AG09319 (cell line): ENCODE measurements at regions not wholly inside any gene's neighbourhood (a gene's known extent, or its start where the extent isn't known, plus 50 kb on each side); places are given as distances from the start of the nearest gene placed in this dataset.
A peak's percentile ranks its signal among the peaks of the same experiment; 100 is the strongest.

ENCODE experiments used
- DNase-seq: peaks from one replicate; pipeline ENCODE4 v3.0.0-alpha.2; 2010; ENCODE audit warnings: low read depth; ENCODE audit errors: extremely low read depth
- TF ChIP-seq, protein P1 (sequence below): IDR thresholded peaks from 2 replicates; pipeline ENCODE4 v1.5.1; 2011; ENCODE audit warnings: low read depth, mild to moderate bottlenecking, inconsistent platforms, low read length, moderate library complexity

DNA sequence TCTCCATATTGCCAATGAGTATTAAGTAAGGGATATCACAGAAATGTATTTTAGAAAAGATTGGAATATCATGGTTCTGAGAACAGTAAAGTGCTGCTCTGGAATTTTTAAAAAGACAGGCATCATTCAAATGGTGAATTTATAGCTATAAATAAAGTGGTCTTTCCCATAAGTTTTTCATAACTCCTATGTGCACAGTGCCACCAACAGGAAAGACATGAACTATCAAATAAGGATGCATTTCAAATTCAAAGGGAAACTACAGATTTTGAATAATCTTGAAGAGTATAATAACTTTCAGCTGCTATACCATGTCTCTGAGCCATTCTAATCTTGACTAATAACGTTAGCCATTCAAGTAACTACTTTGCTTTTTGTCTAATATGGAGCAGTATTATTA is 456.8 kb upstream of the GJE1 start:
- DNase-seq: no peak
- TF ChIP-seq, protein P1, sequence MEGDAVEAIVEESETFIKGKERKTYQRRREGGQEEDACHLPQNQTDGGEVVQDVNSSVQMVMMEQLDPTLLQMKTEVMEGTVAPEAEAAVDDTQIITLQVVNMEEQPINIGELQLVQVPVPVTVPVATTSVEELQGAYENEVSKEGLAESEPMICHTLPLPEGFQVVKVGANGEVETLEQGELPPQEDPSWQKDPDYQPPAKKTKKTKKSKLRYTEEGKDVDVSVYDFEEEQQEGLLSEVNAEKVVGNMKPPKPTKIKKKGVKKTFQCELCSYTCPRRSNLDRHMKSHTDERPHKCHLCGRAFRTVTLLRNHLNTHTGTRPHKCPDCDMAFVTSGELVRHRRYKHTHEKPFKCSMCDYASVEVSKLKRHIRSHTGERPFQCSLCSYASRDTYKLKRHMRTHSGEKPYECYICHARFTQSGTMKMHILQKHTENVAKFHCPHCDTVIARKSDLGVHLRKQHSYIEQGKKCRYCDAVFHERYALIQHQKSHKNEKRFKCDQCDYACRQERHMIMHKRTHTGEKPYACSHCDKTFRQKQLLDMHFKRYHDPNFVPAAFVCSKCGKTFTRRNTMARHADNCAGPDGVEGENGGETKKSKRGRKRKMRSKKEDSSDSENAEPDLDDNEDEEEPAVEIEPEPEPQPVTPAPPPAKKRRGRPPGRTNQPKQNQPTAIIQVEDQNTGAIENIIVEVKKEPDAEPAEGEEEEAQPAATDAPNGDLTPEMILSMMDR: peak; percentile 42

DNA sequence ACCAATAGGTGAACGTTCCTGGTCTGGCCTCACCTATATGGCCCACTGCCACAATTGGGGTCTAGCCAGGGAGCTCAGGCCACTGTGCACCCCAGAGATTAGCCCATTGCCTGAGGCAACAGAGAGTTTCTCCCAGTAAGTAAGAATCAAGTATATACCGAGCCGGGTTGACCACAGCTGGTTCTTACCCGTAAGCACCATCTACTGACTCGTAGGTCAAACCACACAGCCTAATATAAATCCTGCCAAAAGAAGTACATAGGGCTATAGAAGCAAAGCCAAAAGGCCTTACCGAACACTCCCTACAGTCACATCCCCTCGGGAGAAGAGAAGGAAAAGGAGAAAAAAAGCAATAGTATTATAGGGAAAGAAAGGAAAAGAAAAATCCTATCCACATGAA is 463.6 kb upstream of the GJE1 start:
- TF ChIP-seq, protein P1: no peak
- DNase-seq: no peak

DNA sequence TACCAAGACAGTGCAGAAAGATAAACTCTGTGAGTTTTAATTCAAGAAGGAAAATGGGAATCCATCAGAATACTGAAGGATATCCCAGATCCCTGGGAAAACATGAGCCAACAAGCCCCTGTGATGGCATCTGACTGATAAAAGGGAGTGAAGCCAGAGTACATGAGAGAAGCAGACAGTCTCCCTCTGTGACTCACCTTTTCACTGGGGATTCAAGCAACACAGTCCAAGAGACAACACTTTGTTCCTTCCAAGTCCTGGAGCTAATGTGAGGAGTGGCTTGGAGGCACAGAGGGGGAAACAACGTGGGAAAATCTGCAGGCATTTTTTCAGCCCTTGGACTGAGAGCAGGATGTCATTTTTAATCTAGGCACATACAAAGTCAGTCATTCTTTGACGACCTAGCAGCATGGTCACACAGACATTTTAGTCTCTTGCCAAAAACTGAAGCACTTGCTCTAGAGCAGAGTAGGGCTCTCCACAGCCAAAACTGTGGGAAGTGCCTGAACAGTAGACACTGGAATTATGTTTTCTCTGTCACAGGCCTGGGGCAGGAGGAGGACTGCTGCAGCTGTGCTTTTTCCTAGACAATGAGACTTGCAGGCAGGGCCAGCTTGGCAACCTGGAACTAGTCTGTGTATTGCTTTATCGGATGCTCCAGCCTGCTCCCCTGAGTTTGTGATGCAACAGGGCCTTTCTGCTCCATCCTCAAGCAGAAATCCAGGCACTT is 465.0 kb upstream of the GJE1 start:
- no peak for DNase-seq
- TF ChIP-seq, protein P1: no peak

DNA sequence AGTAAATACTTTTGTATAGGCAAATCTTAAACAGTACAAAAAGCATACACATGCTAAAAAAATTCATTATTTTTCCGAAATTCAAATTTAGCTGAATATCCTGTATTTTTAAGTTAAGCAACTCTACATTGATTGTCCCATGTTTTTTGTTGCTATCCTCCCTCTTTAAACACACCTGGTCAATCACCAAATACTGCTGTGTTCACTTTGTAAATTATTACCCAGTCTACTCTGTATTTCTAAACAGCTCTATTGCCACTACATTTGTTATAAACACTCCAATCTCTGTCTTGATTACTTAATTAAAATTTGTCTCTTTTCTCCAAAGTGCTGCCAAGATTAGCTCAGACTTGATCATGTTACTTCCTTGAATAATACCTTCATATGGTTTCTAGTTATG is 466.5 kb upstream of the GJE1 start:
- no peak for DNase-seq
- TF ChIP-seq, protein P1: no peak

DNA sequence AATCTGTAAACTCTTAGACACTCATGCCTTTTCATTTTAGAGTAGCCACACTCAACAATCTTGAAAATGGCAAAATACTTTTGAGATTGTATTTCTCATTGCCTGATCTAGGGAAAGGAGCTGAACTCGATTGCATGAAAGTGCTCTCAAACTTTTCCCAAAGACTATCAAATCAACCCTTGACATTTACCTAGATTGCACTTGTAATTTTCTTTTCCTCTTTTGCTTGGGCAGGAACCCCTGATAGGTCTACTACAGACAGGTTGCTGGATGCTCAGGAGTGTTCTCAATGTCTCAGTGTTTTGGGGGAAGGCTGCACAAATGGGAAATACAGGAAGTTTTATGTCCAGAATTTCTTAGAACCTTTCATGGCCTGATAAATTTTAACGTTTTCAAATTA is 468.0 kb upstream of the GJE1 start:
- no peak for DNase-seq
- TF ChIP-seq, protein P1: no peak

- DNase-seq: no peak
- TF ChIP-seq, protein P1: no peak
These were observed 473.1 kb upstream of the GJE1 start for GRCh38 chr6:141659582-141659981.

GRCh38 chr6:141658696-141659095 is 474.0 kb upstream of the GJE1 start:
- TF ChIP-seq, protein P1: no peak
- no peak for DNase-seq
